ENCODE measurements at regions not wholly inside any gene's neighbourhood (a gene's known extent, or its start where the extent isn't known, plus 50 kb on each side); places are given as distances from the start of the nearest gene placed in this dataset.

DNA sequence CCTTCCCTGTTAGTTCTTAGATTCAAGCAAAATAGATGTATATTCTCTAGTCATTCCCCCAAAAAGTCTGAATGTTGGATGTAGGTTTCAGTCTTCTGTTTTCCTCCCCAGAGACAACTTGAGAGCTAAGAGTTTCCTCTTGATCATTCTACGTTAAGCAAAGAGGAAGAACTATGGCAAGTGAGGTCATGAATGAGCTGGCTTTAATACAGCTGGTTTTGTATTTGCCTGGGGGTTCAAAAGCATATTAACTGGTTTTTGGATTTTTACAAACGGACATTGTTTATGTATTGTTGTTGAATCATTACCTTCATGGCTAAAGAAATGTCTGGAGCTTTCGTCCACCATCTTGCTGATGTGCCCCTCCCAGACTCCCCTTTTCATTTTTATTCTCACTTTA is 916.7 kb upstream of the POU3F4 start:
- no peak for DNase-seq (ENCODE audit: low read depth)
- TF ChIP-seq CTCF (IDR thresholded peaks at IDR 0.05; ENCODE audit: low read depth, low read length, missing control alignments): no peak
- in situ Hi-C loops (cut with HindIII; ENCODE audit: low sequenced_read_pairs): no loop called here
- H3K4me3 ChIP-seq (ENCODE audit: low read depth, low read length): no peak overlapping the region

DNA sequence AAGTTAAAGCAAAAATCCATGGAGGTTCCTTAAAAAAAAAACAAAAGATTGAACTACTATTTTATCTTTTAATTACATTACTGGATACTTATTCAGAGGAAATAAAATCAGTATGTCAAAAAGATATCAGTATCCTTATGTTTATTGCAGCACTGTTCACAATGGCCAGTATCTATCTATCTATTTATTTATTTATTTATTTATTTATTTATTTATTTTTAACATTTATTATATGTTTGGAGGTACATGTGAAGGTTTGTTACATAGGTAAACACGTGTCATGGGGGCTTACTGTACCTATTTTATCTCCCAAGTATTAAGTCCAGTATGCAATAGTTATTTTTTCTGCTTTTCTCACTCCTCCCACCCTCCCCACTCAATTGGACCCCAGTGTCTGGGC is 881.1 kb upstream of the POU3F4 start:
- in situ Hi-C loops (cut with HindIII; ENCODE audit: low sequenced_read_pairs): no loop called here
- TF ChIP-seq CTCF (IDR thresholded peaks at IDR 0.05; ENCODE audit: low read depth, low read length, missing control alignments): no peak

DNA sequence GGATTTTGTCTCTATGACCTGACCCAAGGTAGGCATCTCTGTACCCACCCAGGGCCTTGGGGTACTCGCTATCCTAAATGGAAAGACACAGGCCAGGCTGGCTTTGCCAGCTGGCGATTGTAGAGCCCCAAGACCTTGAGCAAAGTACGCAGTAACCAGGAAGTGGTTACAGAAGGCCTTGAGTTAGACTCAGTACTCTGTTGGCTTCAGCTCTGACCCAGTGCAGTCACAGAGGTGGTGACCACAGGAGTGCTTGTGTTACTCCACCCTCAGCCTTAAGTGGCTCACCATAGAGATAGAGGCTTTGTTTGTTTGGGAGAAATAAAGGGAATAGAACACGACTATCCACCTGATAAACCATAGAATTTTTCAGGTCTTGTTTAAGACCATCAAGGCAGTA is 880.5 kb upstream of the POU3F4 start:
- H3K4me3 ChIP-seq (ENCODE audit: low read depth, low read length): no peak overlapping the region
- DNase-seq (ENCODE audit: low read depth): no peak
- in situ Hi-C loops (cut with HindIII; ENCODE audit: low sequenced_read_pairs): no loop called here
- TF ChIP-seq CTCF (IDR thresholded peaks at IDR 0.05; ENCODE audit: low read depth, low read length, missing control alignments): no peak

More for the DNA sequence above, 881.1 kb upstream of the POU3F4 start:
- DNase-seq (ENCODE audit: low read depth): no peak
- H3K4me3 ChIP-seq (ENCODE audit: low read depth, low read length): no peak overlapping the region

DNA sequence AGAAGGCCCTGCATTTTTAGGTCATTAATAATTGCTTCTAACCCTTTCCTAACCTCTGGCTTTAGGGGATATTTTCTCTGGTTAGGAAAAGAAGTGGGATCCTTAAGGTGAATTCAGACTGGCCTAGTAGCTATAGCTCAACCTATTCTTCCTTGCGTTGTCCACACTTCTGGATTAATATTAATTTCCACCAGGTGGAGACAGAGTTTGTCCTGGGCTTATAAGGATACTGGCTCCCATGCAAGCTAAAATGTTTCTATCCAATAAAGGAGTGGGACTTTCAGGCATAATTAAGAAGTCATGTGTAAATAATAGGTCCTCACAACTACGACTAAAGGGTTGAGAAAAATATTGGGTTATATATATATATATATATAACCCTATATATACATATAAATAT is 860.0 kb upstream of the POU3F4 start:
- in situ Hi-C loops (cut with HindIII; ENCODE audit: low sequenced_read_pairs): no loop called here
- peak; percentile 14 for TF ChIP-seq CTCF (IDR thresholded peaks at IDR 0.05; ENCODE audit: low read depth, low read length, missing control alignments)
- peak; percentile 1 for DNase-seq (ENCODE audit: low read depth)
- H3K4me3 ChIP-seq (ENCODE audit: low read depth, low read length): no peak overlapping the region

DNA sequence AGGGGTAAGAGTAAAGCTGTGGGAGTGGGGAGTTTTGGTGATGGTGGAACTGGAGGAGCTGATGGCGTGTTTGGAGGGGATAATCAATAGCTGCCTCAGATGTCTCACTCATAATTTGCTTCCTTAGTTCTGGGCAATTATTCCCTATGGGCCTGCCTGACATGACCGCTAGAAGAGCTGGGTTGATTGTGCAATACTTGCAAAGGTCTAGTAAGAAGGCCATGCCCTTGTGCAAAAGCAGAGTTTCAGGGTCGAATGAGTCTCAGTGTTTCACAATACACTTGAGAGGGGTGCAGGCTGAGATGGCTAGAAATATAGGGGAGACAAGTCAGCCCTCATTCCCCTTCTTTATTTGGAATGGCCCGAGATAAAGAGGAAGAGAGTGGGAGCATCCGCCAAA is 858.4 kb upstream of the POU3F4 start:
- TF ChIP-seq CTCF (IDR thresholded peaks at IDR 0.05; ENCODE audit: low read depth, low read length, missing control alignments): no peak
- in situ Hi-C loops (cut with HindIII; ENCODE audit: low sequenced_read_pairs): no loop called here
- H3K4me3 ChIP-seq (ENCODE audit: low read depth, low read length): no peak overlapping the region
- no peak for DNase-seq (ENCODE audit: low read depth)

DNA sequence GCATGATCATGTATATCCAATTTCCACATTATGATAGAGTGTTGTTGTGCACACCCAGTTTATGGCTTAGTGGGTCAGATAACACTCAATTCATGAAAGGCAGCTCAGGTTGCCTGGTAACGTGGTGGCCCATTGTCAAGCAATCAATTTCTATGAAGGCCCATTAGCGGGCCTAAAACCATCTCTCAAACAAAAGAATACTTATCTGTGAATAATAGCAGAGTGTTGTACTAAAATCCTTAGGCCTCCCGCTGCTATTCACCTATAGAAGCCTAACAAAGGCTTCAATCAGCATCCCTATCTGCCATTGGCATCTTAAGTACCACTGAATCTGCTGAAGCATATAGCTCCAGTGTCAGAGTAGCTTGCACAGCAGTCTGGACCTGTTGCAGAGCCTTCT is 849.6 kb upstream of the POU3F4 start:
- no peak for TF ChIP-seq CTCF (IDR thresholded peaks at IDR 0.05; ENCODE audit: low read depth, low read length, missing control alignments)
- in situ Hi-C loops (cut with HindIII; ENCODE audit: low sequenced_read_pairs): no loop called here
- H3K4me3 ChIP-seq (ENCODE audit: low read depth, low read length): no peak overlapping the region
- DNase-seq (ENCODE audit: low read depth): no peak

DNA sequence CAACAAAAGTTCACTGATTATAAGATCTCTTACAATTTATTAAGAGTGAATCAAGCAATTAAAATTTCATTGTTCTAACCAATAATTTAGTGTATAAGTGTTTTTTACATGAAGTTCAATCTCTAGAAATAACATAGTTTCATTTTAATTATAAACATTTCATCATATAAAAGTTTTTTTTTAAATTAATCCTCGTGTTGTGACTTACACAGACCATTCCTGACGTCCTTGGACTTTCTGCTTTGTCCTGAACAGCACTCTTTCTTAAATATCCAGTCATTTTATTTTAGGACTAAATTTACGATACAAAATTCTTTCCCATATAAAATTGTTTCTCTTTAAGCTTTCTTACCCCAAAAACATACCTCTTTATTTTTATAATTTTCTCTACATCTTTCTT is 841.7 kb upstream of the POU3F4 start:
- no peak for TF ChIP-seq CTCF (IDR thresholded peaks at IDR 0.05; ENCODE audit: low read depth, low read length, missing control alignments)
- H3K4me3 ChIP-seq (ENCODE audit: low read depth, low read length): no peak overlapping the region
- DNase-seq (ENCODE audit: low read depth): no peak
- in situ Hi-C loops (cut with HindIII; ENCODE audit: low sequenced_read_pairs): no loop called here

Data from astrocyte of the cerebellum (primary cell).